Endothelial cell of umbilical vein (primary cell): ENCODE measurements at regions not wholly inside any gene's neighbourhood (a gene's known extent, or its start where the extent isn't known, plus 50 kb on each side); places are given as distances from the start of the nearest gene placed in this dataset.

Experiments
- CTCF ChIP-seq, 2 donors: IDR thresholded peaks; 1 replicate in 1 of 2; 2 replicates in 1 of 2; pipeline ENCODE4 v1.5.1; 2011; ENCODE audit warnings: low read length in 2 of 2, mild to moderate bottlenecking in 2 of 2, moderate library complexity in 2 of 2, control low read depth in 1 of 2, inconsistent platforms in 1 of 2, low read depth in 1 of 2; ENCODE audit not compliant: insufficient read depth in 1 of 2; ENCODE audit errors: extremely low read depth in 1 of 2
- EZH2 ChIP-seq: IDR thresholded peaks from 2 replicates; pipeline ENCODE4 v1.6.1; 2012; ENCODE audit warnings: borderline replicate concordance, low read depth, mild to moderate bottlenecking, moderate library complexity, low read length, inconsistent platforms; ENCODE audit not compliant: severe bottlenecking
- POLR2A ChIP-seq: IDR thresholded peaks from 2 replicates; pipeline ENCODE4 v1.6.1; 2012; ENCODE audit warnings: low read depth, mild to moderate bottlenecking, control low read depth, low read length
- POLR2AphosphoS5 ChIP-seq: IDR thresholded peaks from 2 replicates; pipeline ENCODE4 v1.6.1; 2012; ENCODE audit warnings: low read depth, mild to moderate bottlenecking, control low read depth, low read length, moderate library complexity; ENCODE audit not compliant: insufficient read depth

- TF ChIP-seq EZH2 = no peak
- no peak for TF ChIP-seq CTCF (IDR thresholded peaks at IDR 0.05; ENCODE audit: extremely low read depth in 1 of 2, insufficient read depth in 1 of 2, low read depth in 1 of 2, low read length in 2 of 2)
- TF ChIP-seq POLR2AphosphoS5 = no peak
- TF ChIP-seq POLR2A = no peak
Observed at GRCh38 chr9:38254756-38255155, 137.7 kb upstream of the ALDH1B1 start.
